ENCODE measurements at regions not wholly inside any gene's neighbourhood (a gene's known extent, or its start where the extent isn't known, plus 50 kb on each side); places are given as distances from the start of the nearest gene placed in this dataset.

GRCh38 chr2:154945984-154946383 is 247.5 kb downstream of the KCNJ3 start:
- TF ChIP-seq CTCF (conservative IDR thresholded peaks at IDR 0.05) = no peak
- no peak overlapping the region for H3K4me3 Mint-ChIP-seq
- Histone ChIP-seq H3K27me3 (ENCODE audit: insufficient read depth, low read length) (no peaks in the 10 kb centered on the region), H3K14ac (ENCODE audit: insufficient read depth, low read length) (no peak overlapping the region), H3K79me2 (ENCODE audit: insufficient read depth, low read length) (no peaks in the 10 kb centered on the region), H4K8ac (replicated peaks; ENCODE audit: insufficient read length, low read depth, low read length) (no peak overlapping the region), H4K20me1 (ENCODE audit: control insufficient read depth, insufficient read depth, insufficient read length) (no peaks in the 10 kb centered on the region), H4K91ac (ENCODE audit: insufficient read length, low read depth, low read length) (no peak overlapping the region), H4K5ac (ENCODE audit: insufficient read length, low read depth, low read length) (no peak overlapping the region), H3K4me1 (ENCODE audit: insufficient read depth, low read length) (no peaks in the 10 kb centered on the region), H3K9ac (ENCODE audit: extremely low read depth, insufficient read length, low read length) (no peak overlapping the region), H2BK15ac (ENCODE audit: low read depth, low read length) (no peak overlapping the region), H3K79me1 (ENCODE audit: insufficient read depth, low read depth, low read length, poor library complexity, severe bottlenecking) (no peaks in the 10 kb centered on the region), H3K23ac (ENCODE audit: insufficient read length, low read depth, low read length) (no peak overlapping the region), H3K27ac (ENCODE audit: insufficient read length, low read depth, low read length) (no peak overlapping the region), H2AK5ac (ENCODE audit: insufficient read length, low read length) (no peak overlapping the region), H3K18ac (ENCODE audit: insufficient read length, low read depth, low read length) (no peak overlapping the region), H3K23me2 (ENCODE audit: insufficient read length, low read depth, low read length, poor library complexity, severe bottlenecking) (no peaks in the 10 kb centered on the region), H3K4me2 (ENCODE audit: insufficient read depth, insufficient read length, low read length) (no peak overlapping the region), H3K56ac (ENCODE audit: insufficient read length, low read depth, low read length) (no peak overlapping the region), H2BK20ac (ENCODE audit: low read depth, low read length, poor library complexity, severe bottlenecking) (no peak overlapping the region), H3K4ac (ENCODE audit: low read depth, low read length) (no peak overlapping the region), H2AFZ (ENCODE audit: low read length) (no peak overlapping the region), H2BK5ac (ENCODE audit: insufficient read length, low read length) (no peak overlapping the region), H2BK12ac (ENCODE audit: insufficient read length, low read depth, low read length) (no peak overlapping the region), H3T11ph (ENCODE audit: low read length) (no peak overlapping the region), H3K9me3 (ENCODE audit: control insufficient read depth, low read depth, low read length) (no peaks in the 10 kb centered on the region), H2BK120ac (ENCODE audit: low read depth, low read length, poor library complexity, severe bottlenecking) (no peak overlapping the region)
- no peak overlapping the region for H3K27ac Mint-ChIP-seq
- H3K36me3 Mint-ChIP-seq (ENCODE audit: insufficient read depth in 1 of 3, low read depth in 3 of 3) = no peaks in the 10 kb centered on the region
- no peaks in the 10 kb centered on the region; the same call in 1 of the 2 replicates for H3K27me3 Mint-ChIP-seq (ENCODE audit: low read depth)
- no peaks in the 10 kb centered on the region for H3K9me3 Mint-ChIP-seq
- DNase-seq = no peak
- H3K4me1 Mint-ChIP-seq = peaks cover 21 to 23% of the 10 kb centered on the region in 2 experiments
- no CpG with 5 or more reads among the region's 1 CpG for WGBS (ENCODE audit: extremely low coverage, insufficient read length, low lambda C conversion rate)

Data from H9 (cell line).